Stimulated activated naive CD4-positive, alpha-beta T cell treated with Interleukin-2 at 50 U/mL for 16 hours (primary cell): ENCODE measurements at regions not wholly inside any gene's neighbourhood (a gene's known extent, or its start where the extent isn't known, plus 50 kb on each side); places are given as distances from the start of the nearest gene placed in this dataset.
"Not testable (repeated sequence)": the region's sequence is repeated elsewhere in the genome, so short reads cannot be mapped to it uniquely, and the experiment has no call there.

Experiments used
- DNase-seq: peaks from one replicate; lab custom pipeline; 2025; lab: John Stamatoyannopoulos, UW

- DNase-seq, result no peak
Measured at GRCh38 chr1:232344791-232345399, 285.0 kb downstream of the SIPA1L2 start.

DNA sequence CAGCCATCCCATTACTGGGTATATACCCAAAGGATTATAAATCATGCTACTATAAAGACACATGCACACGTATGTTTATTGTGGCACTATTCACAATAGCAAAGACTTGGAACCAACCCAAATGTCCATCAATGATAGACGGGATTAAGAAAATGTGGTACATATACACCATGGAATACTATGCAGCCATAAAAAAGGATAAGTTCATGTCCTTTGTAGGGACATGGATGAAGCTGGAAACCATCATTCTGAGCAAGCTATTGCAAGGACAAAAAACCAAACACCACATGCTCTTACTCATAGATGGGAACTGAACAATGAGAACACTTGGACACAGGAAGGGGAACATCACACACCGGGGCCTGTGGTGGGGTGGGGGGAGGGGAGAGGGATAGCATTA lies 285.7 kb downstream of the SIPA1L2 start:
- DNase-seq, result not testable (repeated sequence)

DNA sequence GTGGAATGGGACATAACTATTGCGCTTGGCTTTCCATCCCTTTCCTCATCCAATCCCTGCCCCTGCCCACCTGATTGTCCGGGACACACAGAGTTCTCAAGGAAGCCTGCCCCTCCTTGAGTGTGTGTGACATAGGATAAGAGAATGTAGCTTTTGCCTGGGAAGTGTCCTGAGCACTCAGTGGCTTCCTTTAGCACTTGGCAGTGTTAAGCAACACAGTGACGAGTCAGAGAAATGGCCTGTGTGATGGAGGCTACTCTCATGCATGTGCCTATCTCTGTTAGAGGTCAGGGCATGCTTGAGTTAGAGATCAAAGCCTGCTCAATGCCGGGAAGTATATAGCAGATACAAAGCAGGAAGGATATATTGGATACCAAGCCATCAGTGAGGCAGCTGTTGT lies 289.5 kb downstream of the SIPA1L2 start:
- no peak for DNase-seq

- no peak for DNase-seq
Measured at GRCh38 chr1:232339073-232339472, 290.9 kb downstream of the SIPA1L2 start.

DNA sequence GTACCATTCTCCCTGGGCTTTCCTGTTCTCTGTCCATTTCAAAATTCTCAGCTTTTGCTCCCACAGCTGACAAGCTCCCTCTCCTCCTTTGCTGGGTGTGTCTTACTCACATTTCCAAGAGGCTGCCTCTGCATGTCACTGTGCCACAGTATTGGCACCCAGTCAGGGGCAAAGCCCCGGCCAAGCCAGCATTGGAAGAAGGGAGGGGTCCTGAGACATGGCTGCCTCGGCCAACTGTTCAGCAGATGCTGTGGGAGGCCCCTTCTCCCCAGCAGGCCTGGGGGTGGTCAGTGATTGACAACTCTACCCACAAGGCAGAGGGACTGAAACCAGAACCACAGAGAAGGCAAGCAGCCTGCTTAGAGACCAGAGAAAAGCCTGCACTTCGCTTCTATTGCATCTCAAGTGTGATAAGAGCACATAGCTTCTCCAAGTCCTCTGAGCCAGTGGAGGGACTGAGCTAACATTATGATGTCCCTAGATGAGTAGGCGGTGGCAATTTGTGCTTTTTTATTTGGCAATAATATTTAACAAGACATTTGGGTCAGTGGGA lies 294.1 kb downstream of the SIPA1L2 start:
- no peak for DNase-seq

- DNase-seq, result no peak
Measured at GRCh38 chr1:232335261-232335660, 294.7 kb downstream of the SIPA1L2 start.

GRCh38 chr1:232334811-232335210 lies 295.1 kb downstream of the SIPA1L2 start:
- DNase-seq, result no peak

DNA sequence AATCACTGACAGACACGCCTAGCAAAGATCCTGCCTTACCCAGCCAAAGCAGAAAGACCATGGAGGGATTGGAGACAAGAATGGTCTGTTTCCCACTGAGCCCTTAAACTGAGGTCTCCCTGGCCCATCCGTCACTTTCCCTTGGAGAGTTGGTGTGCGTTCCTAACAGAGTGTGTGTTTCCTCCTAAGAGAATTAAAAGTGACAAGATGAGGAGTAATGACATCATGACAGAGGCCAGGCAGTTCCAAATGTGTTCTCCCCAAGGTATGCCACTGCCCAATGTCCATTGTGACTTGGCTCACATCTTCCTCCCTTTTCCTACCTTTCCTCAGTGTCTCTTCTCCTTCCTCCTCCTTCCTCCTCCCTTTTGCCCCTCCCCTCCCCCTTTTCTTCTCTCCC lies 295.7 kb downstream of the SIPA1L2 start:
- no peak for DNase-seq

DNA sequence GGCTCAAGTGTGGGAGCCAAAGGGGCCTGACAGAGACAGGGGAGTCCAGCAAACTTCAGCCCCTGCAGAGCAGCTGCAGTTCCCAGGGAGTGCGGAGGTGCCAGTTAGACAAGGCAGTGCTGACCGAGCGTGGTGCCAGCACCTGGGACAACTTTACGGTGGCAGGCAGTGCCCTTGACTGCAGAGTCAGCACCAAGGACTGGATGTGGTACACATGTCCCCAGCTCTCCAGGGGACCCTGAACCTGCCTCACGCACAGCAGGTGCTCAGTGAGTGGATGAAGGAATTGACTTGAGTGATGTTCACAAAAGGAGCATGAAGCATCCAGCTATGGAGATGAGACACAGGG lies 296.5 kb downstream of the SIPA1L2 start:
- DNase-seq, result no peak

GRCh38 chr1:232332710-232333418 lies 297.1 kb downstream of the SIPA1L2 start:
- not testable (repeated sequence) for DNase-seq

GRCh38 chr1:232329103-232329813 lies 300.7 kb downstream of the SIPA1L2 start:
- DNase-seq, result no peak

GRCh38 chr1:232328486-232329102 lies 301.3 kb downstream of the SIPA1L2 start:
- no peak for DNase-seq

- DNase-seq, result no peak
Measured at GRCh38 chr1:232327899-232328298, 302.0 kb downstream of the SIPA1L2 start.

DNA sequence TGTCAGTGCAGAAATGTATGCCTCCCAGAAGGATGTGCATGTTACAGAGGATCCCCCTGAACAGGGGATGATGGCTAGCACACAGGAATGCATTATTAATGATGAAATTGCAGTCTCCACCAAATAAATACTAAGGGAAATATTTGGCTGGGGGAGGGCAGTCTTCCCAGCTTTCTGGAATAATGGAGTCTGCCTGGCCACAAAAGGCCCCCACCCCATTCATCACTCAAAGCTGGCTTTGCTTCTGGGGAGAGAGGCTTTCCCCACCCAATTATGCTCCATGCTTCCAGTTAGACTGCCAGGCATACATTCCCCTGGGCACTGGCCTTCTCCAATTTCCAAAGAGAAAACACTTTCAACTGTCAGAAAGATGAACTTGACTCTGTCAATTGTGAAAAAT lies 302.7 kb downstream of the SIPA1L2 start:
- no peak for DNase-seq

DNA sequence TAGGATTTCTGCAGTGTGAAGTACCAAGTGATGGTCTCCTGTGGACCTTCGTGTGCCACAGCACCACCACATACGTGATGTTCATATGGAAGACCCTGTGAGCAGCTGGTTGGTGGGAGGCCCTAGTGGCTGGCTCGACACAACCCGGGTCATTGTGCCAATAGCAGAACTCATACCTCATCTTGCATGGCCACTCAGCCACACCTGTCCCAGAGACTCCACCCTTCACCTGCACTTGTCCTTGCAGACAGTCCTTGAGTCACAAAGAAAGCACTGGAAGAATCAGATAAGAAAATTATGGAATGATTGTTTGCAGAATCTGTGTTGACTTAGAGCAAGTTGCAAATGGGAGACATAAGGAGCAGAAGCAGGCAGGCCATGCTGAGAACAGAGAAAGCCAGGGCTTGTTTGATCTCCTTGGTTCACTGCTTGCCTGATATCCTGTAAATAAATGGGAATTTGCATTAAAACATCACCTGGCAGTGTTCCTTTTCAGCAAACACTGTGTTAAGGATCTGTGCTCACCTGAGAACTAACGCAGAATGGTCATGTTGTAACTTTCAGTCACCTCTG lies 307.7 kb downstream of the SIPA1L2 start:
- DNase-seq, result no peak

DNA sequence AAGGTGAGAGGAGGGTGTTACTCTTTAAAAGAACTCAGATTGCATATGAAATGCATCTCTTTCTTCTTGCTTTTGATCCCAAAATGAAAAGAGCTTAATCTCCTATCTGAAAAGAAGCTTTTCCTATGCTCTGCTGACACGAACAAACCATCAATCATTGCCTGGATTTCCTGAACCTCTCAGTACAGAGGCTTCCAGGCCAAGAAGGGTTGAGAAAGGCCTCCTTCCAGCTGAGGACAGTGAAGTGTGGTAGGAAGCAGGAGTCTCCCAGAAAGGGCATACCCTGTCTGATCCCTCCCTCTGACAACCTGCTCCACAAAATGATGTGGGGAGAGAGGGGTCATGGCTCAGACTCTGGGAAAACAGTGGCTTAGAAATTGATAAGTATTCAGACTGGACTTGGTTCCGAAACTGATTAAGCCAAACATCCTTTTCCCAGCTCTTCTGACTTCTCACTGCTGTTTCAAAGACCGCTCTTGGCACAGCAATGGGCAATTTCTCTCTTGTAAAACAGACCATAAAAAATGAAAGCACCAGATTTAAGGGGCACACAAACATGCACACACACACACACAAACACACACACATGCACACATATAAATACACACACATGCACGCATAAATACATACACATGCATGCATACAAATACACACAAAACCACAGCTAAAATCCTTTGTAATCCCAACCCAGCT lies 310.3 kb downstream of the SIPA1L2 start:
- DNase-seq, result no peak

- DNase-seq, result no peak
Measured at GRCh38 chr1:232319072-232319471, 310.9 kb downstream of the SIPA1L2 start.

- DNase-seq, result no peak
Measured at GRCh38 chr1:232318143-232318542, 311.8 kb downstream of the SIPA1L2 start.

DNA sequence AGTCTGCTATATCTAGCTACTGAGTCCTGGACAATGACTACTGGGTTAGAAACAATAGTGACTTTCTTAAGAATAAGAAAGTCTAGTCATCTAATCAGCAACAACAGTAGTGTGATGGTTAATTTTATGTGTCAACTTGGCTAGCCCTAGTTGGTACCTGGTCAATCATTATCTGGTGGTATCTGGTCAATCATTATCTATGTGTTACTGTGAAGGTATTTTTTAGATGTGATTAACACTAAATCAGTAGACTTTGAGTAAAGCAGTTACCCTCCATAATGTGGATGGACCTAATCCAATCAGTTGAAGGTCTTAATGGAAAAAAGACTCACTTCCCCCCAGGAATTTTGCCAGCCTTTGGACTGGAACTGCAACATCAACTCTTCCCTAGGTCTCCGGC lies 312.6 kb downstream of the SIPA1L2 start:
- DNase-seq, result no peak

- DNase-seq, result no peak
Measured at GRCh38 chr1:232316864-232317263, 313.1 kb downstream of the SIPA1L2 start.

DNA sequence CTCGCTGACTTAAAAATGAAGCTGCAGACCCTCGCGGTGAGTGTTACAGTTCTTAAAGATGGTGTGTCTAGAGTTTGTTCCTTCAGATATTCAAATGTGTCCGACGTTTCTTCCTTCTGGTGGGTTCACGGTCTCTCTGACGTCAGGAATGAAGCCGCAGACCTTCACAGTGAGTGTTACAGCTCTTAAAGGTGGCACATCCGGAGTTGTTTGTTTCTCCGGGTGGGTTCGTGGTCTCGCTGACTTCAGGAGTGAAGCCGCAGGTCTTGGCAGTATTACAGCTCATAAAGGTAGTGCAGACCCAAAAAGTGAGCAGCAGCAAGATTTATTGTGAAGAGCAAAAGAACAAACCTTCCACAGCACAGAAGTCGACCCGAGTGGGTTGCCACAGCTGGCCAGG lies 316.1 kb downstream of the SIPA1L2 start:
- DNase-seq, result not testable (repeated sequence)

DNA sequence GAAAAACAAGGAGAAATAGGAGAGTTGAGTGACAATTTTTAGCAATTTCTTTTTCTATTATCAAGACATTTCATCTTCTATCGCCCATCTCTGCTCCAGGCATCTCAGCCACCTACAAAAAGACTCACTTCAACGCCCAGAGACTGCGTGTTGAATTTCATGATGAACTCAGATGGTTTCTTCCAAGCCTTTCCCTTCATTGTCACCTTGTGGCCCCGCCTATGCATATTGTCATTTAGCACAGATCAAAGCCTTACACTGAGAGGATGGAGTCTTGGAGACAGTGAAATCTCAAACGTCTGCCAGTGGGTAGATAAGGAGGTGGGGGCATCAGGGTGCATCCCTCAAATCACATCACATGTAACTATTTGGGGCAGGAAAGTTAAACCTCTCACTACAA lies 319.4 kb downstream of the SIPA1L2 start:
- no peak for DNase-seq
